Gastroesophageal sphincter (tissue), 4 donors: ENCODE measurements at regions not wholly inside any gene's neighbourhood (a gene's known extent, or its start where the extent isn't known, plus 50 kb on each side); places are given as distances from the start of the nearest gene placed in this dataset.

Source experiments
- ATAC-seq: fragments of 150-250 bp; one replicate; pipeline ENCODE4 v1.9.1; 2016; ENCODE audit warnings: mild to moderate bottlenecking, moderate library complexity
- H3K27ac ChIP-seq, 4 donors: fragments of 200-600 bp; sonication (generic) in 3 of 4; 1 replicate in 3 of 4; 2 replicates in 1 of 4; pipeline ENCODE4 v1.5.1; 2016 to 2019
- H3K27me3 ChIP-seq: fragments of 200-600 bp; sonication (generic); one replicate; pipeline ENCODE4 v1.5.1; 2019
- H3K36me3 ChIP-seq, 2 donors: fragments of 200-600 bp; sonication (generic); one replicate each; pipeline ENCODE4 v1.5.1; 2019; ENCODE audit warnings: control low read depth in 1 of 2
- H3K4me1 ChIP-seq, 3 donors: fragments of 200-600 bp; sonication (generic); 1 replicate in 2 of 3; 2 replicates in 1 of 3; pipeline ENCODE4 v1.5.1; 2016 to 2019; ENCODE audit warnings: control low read depth in 2 of 3
- H3K4me3 ChIP-seq, 2 donors: fragments of 200-600 bp; sonication (generic); one replicate each; pipeline ENCODE4 v1.5.1; 2019; ENCODE audit warnings: mild to moderate bottlenecking in 1 of 2, moderate library complexity in 1 of 2
- H3K9me3 ChIP-seq, 3 donors: fragments of 200-600 bp; sonication (generic); one replicate each; pipeline ENCODE4 v1.5.1; 2017 to 2019; ENCODE audit warnings: control low read depth in 2 of 3
- CTCF ChIP-seq, 4 experiments: fragments of 200-600 bp in 2 of 4; fragments of 450-650 bp in 2 of 4; sonication (generic) in 1 of 4; IDR thresholded peaks; one replicate each; pipeline ENCODE4 v1.5.1; 2017 to 2019; ENCODE audit warnings: antibody characterized with exemption in 4 of 4, mild to moderate bottlenecking in 2 of 4, moderate library complexity in 2 of 4
- EP300 ChIP-seq: sonication (generic); formaldehyde crosslinking; IDR thresholded peaks from one replicate; pipeline ENCODE4 v1.6.1; 2017; ENCODE audit warnings: antibody characterized with exemption, mild to moderate bottlenecking
- POLR2A ChIP-seq, 2 donors: fragments of 450-650 bp; IDR thresholded peaks; one replicate each; pipeline ENCODE4 v1.6.1; 2017; ENCODE audit warnings: antibody characterized with exemption in 2 of 2, mild to moderate bottlenecking in 2 of 2, moderate library complexity in 1 of 2
- POLR2AphosphoS5 ChIP-seq: sonication (generic); formaldehyde crosslinking; IDR thresholded peaks from one replicate; pipeline ENCODE4 v1.6.1; 2017; ENCODE audit warnings: antibody characterized with exemption
- WGBS, 2 donors: methylation state at CpG; one replicate each; pipeline ENCODE4 v1.1.5; 2018; ENCODE audit warnings: low coverage in 1 of 2; 5-methylcytosine and 5-hydroxymethylcytosine counted together

GRCh38 chr14:104368751-104369100, 210.8 kb upstream of the C14orf180 start:
- WGBS, 2 donors = no CpG with 5 or more reads among the region's 9 CpGs
- no peak for ATAC-seq
- peaks cover 61% of the 10 kb centered on the region for H3K27me3 ChIP-seq

GRCh38 chr14:104369208-104369607, 210.4 kb upstream of the C14orf180 start:
- 60% methylated on average over 2 of the region's 8 CpGs; no CpG with 5 or more reads in 1 of the 2 donors for WGBS, 2 donors
- peaks cover 66% of the 10 kb centered on the region for H3K27me3 ChIP-seq
- H3K4me1 ChIP-seq = no peaks in the 10 kb centered on the region
- no peak overlapping the region for H3K4me3 ChIP-seq
- no peak for ATAC-seq
- peaks cover 0 to 9% (median 0%) of the 10 kb centered on the region in 3 donors for H3K9me3 ChIP-seq
- H3K27ac ChIP-seq = no peak overlapping the region
- H3K36me3 ChIP-seq = no peaks in the 10 kb centered on the region
- TF ChIP-seq EP300 = no peak
- no peak for TF ChIP-seq POLR2AphosphoS5
- TF ChIP-seq POLR2A (IDR thresholded peaks at IDR 0.05) = no peak
- no peak for TF ChIP-seq CTCF (IDR thresholded peaks at IDR 0.05)

More at GRCh38 chr14:104368751-104369100, 210.8 kb upstream of the C14orf180 start:
- no peak for TF ChIP-seq POLR2AphosphoS5
- no peak for TF ChIP-seq EP300
- TF ChIP-seq POLR2A (IDR thresholded peaks at IDR 0.05) = no peak
- Histone ChIP-seq H3K27ac (no peak overlapping the region), H3K9me3 (peaks cover 0 to 9% (median 0%) of the 10 kb centered on the region in 3 donors), H3K4me3 (no peak overlapping the region), H3K4me1 (no peaks in the 10 kb centered on the region), H3K36me3 (no peaks in the 10 kb centered on the region)

DNA sequence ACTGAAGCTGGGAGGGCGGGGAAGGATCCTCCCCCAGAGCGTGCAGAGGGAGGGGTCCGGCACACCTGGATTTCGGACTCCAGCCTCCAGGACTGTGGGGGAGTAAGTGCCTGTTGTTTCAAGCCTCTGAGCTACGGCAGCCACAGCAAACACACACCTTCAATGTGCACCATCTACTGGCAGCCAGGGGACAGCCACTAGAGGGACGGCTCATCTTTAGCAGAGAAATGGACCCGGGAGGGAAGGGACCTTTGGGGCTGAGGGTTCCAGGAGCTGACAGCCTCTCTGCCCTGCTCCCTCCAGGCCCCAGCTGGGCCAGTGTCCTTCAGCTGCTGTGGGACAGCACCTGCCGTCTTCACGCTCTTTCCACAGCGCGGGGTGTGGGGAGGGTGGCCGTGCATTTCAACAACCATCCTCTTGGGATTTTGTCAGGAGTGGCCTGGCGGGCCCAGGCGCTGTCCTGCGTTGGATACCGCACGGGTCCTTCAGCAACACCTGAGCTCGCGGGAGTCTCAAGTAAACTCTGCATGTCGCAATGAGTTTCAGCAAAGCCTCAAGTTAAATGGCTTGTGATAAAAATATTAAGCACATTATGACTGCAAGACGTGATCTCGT, 209.2 kb upstream of the C14orf180 start:
- Histone ChIP-seq H3K9me3 (no peaks in the 10 kb centered on the region), H3K4me3 (no peak overlapping the region), H3K27ac (no peak overlapping the region), H3K27me3 (peaks cover 75% of the 10 kb centered on the region), H3K36me3 (no peaks in the 10 kb centered on the region), H3K4me1 (no peaks in the 10 kb centered on the region)
- no peak for ATAC-seq
- TF ChIP-seq CTCF (IDR thresholded peaks at IDR 0.05) = peak in 1 of 4 experiments; percentile 20
- TF ChIP-seq POLR2A (IDR thresholded peaks at IDR 0.05) = no peak
- WGBS, 2 donors = 57 to 61% methylated on average over 12 to 14 of the region's 22 CpGs

GRCh38 chr14:104371031-104371430, 208.5 kb upstream of the C14orf180 start:
- Histone ChIP-seq H3K36me3 (no peaks in the 10 kb centered on the region), H3K9me3 (no peaks in the 10 kb centered on the region), H3K4me1 (no peaks in the 10 kb centered on the region), H3K27ac (no peak overlapping the region), H3K27me3 (peaks cover 79% of the 10 kb centered on the region), H3K4me3 (no peak overlapping the region)
- TF ChIP-seq POLR2A (IDR thresholded peaks at IDR 0.05) = no peak
- ATAC-seq = no peak
- 90 to 100% methylated on average over 2 of the region's 15 CpGs for WGBS, 2 donors

DNA sequence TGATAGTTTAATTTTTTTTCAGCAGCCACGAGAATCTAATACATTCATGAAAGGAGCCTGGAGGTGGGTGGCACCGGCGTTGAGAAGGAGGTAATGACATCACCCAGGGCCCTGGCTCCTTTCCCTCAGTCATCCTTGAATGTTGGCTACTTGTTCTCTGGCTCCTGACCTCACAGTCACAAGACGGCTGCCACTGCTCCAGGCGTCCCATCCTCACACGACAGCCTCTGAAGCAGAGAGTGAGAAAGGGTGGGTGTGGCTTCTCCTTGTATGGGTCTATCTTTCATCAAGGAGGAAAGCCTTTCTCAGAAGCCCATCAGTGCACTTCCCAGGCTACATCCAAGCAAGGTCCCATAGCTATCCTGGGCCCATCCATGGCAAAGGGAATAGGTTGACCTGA, 207.6 kb upstream of the C14orf180 start:
- H3K27ac ChIP-seq = no peak overlapping the region
- peaks cover 88% of the 10 kb centered on the region for H3K27me3 ChIP-seq
- TF ChIP-seq POLR2AphosphoS5 = no peak
- TF ChIP-seq POLR2A (IDR thresholded peaks at IDR 0.05) = no peak
- no peak for TF ChIP-seq CTCF (IDR thresholded peaks at IDR 0.05)
- TF ChIP-seq EP300 = no peak
- H3K4me3 ChIP-seq = no peak overlapping the region
- 86 to 94% methylated on average over 3 to 5 of the region's 6 CpGs for WGBS, 2 donors
- H3K4me1 ChIP-seq = no peaks in the 10 kb centered on the region
- no peak for ATAC-seq
- no peaks in the 10 kb centered on the region for H3K36me3 ChIP-seq
- H3K9me3 ChIP-seq = no peaks in the 10 kb centered on the region

GRCh38 chr14:104372390-104373054, 207.0 kb upstream of the C14orf180 start:
- ATAC-seq = no peak
- TF ChIP-seq CTCF (IDR thresholded peaks at IDR 0.05) = no peak
- TF ChIP-seq POLR2A (IDR thresholded peaks at IDR 0.05) = no peak
- TF ChIP-seq POLR2AphosphoS5 = no peak
- TF ChIP-seq EP300 = no peak

More at GRCh38 chr14:104372390-104373054, 207.0 kb upstream of the C14orf180 start:
- H3K36me3 ChIP-seq = no peaks in the 10 kb centered on the region
- H3K27ac ChIP-seq = no peak overlapping the region
- H3K4me3 ChIP-seq = no peak overlapping the region
- no peaks in the 10 kb centered on the region for H3K9me3 ChIP-seq
- no peaks in the 10 kb centered on the region for H3K4me1 ChIP-seq
- peaks cover 90% of the 10 kb centered on the region for H3K27me3 ChIP-seq
- WGBS, 2 donors = 73 to 92% methylated on average over 2 of the region's 16 CpGs
